Upper lobe of right lung (tissue), 1 donor: ENCODE measurements at regions not wholly inside any gene's neighbourhood (a gene's known extent, or its start where the extent isn't known, plus 50 kb on each side); places are given as distances from the start of the nearest gene placed in this dataset.

Experiments used
- ATAC-seq: fragments of 200-7000 bp; cut with Tn5 transposase; one replicate; pipeline ENCODE4 v1.9.1; 2020; ENCODE audit warnings: mild to moderate bottlenecking, moderate library complexity
- DNase-seq: peaks from one replicate; pipeline ENCODE4 v3.0.0-alpha.2; 2020
- H3K27ac ChIP-seq: fragments of 200-600 bp; one replicate; pipeline ENCODE4 v1.8.0; 2022
- H3K27me3 ChIP-seq: fragments of 200-600 bp; one replicate; pipeline ENCODE4 v1.8.0; 2022; ENCODE audit warnings: mild to moderate bottlenecking
- H3K36me3 ChIP-seq: fragments of 200-600 bp; one replicate; pipeline ENCODE4 v1.8.0; 2022
- H3K4me1 ChIP-seq: fragments of 200-600 bp; one replicate; pipeline ENCODE4 v1.8.0; 2022
- H3K4me3 ChIP-seq: fragments of 200-600 bp; one replicate; pipeline ENCODE4 v1.8.0; 2022; ENCODE audit warnings: mild to moderate bottlenecking
- H3K9me3 ChIP-seq: fragments of 200-600 bp; one replicate; pipeline ENCODE4 v1.8.0; 2022
- intact Hi-C: fragments of 100-400 bp; cut with DNase I; formaldehyde crosslinking; loops from one replicate; pipeline ENCODE4 v1.11.0; 2022
- TF ChIP-seq, protein P1 (sequence below): fragments of 200-600 bp; IDR thresholded peaks from one replicate; pipeline ENCODE4 v1.8.0; 2022; ENCODE audit warnings: antibody characterized with exemption
- donor health status: DM: no; HTN: yes; CAD: no; lungs with severe emphysema.

DNA sequence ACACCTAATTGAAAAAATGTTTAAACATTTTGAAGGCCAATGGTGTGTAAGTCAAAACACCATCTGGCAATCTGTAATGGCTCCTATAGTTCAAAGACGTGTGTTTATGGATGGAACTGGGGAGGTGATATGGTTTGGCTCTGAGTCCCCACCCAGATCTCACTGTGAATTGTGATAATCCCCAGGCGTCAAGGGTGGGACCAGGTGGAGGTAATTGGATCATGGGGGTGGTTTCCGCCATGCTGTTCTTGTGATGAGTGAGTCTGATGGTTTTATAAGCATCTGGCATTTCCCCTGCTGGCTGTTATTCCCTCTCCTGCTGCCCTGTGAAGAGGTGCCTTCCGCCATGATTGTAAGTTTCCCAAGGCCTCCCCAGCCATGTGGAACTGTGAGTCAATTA, 52.2 kb downstream of the ADRA2C start:
- intact Hi-C loops, result no loop called here
- no peaks in the 10 kb centered on the region for H3K27me3 ChIP-seq
- H3K36me3 ChIP-seq, result no peaks in the 10 kb centered on the region
- no peaks in the 10 kb centered on the region for H3K9me3 ChIP-seq
- no peak overlapping the region for H3K4me3 ChIP-seq
- H3K27ac ChIP-seq, result no peak overlapping the region
- no peak for DNase-seq
- ATAC-seq, result no peak
- H3K4me1 ChIP-seq, result no peaks in the 10 kb centered on the region
- TF ChIP-seq, protein P1, sequence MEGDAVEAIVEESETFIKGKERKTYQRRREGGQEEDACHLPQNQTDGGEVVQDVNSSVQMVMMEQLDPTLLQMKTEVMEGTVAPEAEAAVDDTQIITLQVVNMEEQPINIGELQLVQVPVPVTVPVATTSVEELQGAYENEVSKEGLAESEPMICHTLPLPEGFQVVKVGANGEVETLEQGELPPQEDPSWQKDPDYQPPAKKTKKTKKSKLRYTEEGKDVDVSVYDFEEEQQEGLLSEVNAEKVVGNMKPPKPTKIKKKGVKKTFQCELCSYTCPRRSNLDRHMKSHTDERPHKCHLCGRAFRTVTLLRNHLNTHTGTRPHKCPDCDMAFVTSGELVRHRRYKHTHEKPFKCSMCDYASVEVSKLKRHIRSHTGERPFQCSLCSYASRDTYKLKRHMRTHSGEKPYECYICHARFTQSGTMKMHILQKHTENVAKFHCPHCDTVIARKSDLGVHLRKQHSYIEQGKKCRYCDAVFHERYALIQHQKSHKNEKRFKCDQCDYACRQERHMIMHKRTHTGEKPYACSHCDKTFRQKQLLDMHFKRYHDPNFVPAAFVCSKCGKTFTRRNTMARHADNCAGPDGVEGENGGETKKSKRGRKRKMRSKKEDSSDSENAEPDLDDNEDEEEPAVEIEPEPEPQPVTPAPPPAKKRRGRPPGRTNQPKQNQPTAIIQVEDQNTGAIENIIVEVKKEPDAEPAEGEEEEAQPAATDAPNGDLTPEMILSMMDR, result no peak

DNA sequence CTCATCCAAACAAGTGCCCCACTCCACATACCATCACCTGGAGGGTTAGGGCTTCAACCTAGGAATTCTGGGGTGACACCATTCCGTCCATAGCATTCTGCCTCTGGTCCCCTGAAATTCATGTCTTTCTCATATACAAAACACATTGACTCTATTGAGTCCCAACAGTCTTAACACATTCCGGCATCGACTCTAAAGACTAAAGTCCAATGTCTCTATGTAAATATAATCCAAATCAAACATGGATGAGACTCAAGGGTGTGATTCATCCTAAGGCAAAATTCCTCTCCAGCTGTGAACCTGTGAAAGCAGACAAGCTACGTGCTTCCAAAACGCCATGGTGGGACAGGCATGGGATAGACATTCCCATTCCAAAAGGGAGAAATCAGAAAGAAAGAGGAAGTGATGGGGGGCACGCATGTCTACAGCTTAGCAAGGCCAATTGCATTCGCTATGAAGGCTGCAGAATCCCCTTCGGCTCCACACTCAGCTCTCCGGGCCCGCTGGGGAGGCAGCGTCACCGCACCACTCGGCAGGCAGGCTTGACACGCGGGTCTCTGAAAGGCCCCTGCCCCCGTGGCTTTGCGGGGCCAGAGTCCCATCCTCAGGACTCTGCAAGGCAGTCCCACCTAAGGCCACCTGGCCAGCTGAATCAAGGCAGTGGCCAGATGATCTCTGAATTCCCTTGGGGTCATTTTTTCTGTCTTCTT, 53.2 kb downstream of the ADRA2C start:
- no peak for DNase-seq
- no peaks in the 10 kb centered on the region for H3K36me3 ChIP-seq
- H3K27me3 ChIP-seq, result no peaks in the 10 kb centered on the region
- ATAC-seq, result no peak
- no peaks in the 10 kb centered on the region for H3K4me1 ChIP-seq
- intact Hi-C loops, result no loop called here
- H3K9me3 ChIP-seq, result no peaks in the 10 kb centered on the region
- TF ChIP-seq, protein P1, result no peak
- H3K4me3 ChIP-seq, result no peak overlapping the region
- H3K27ac ChIP-seq, result no peak overlapping the region

DNA sequence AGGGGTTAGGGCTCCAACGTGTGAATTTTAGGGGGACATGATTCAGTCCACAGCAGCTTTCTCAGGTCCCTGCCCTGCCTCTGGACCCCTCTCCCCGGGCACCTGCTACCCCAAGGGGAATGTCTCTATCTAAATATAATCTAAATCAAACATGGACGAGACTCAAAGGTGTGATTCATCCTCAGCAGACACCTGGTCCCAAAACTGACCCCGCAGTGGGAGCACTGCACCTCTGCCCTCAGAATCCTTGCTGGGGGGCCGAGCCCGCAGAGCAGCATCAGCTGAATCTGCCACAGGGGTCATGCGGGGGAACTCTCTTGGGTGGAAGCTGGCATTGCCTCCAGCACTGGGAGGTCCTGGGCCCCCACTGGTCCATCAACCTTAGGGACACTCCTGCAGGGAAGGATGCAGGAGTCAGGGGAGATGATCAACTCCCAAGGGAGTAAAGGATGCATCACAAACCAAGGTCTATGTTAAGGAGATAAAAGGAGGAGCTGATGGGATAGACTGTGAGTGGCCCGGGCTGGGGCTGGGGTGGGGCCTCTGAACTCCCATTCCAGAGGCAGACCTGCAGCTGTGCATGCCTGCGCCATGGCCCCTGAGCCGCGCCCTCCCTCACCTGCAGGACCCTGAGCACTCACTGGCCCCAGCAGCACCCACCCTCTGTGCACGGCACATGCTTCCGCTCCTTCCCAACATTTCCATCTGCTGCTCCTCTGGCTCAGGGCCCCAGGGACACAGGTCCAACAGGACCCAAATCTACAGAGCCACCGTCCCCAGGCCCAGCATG, 54.0 kb downstream of the ADRA2C start:
- no peak for ATAC-seq
- Histone ChIP-seq H3K27ac (no peak overlapping the region), H3K9me3 (no peaks in the 10 kb centered on the region), H3K36me3 (no peaks in the 10 kb centered on the region), H3K27me3 (no peaks in the 10 kb centered on the region), H3K4me3 (no peak overlapping the region), H3K4me1 (no peaks in the 10 kb centered on the region)
- TF ChIP-seq, protein P1, result no peak
- no peak for DNase-seq
- intact Hi-C loops, result no loop called here

GRCh38 chr4:3820806-3821579, 54.8 kb downstream of the ADRA2C start:
- Histone ChIP-seq H3K9me3 (no peaks in the 10 kb centered on the region), H3K36me3 (no peaks in the 10 kb centered on the region), H3K27me3 (no peaks in the 10 kb centered on the region), H3K4me1 (no peaks in the 10 kb centered on the region), H3K27ac (no peak overlapping the region), H3K4me3 (no peak overlapping the region)
- no peak for DNase-seq
- TF ChIP-seq, protein P1, result no peak
- no peak for ATAC-seq
- intact Hi-C loops, result no loop called here

GRCh38 chr4:3821580-3822229, 55.5 kb downstream of the ADRA2C start:
- intact Hi-C loops, result no loop called here
- ATAC-seq, result peak; percentile 24

More at GRCh38 chr4:3821580-3822229, 55.5 kb downstream of the ADRA2C start:
- DNase-seq, result no peak
- no peak overlapping the region for H3K4me3 ChIP-seq
- no peaks in the 10 kb centered on the region for H3K36me3 ChIP-seq
- no peaks in the 10 kb centered on the region for H3K27me3 ChIP-seq
- no peaks in the 10 kb centered on the region for H3K9me3 ChIP-seq
- TF ChIP-seq, protein P1, result no peak
- no peaks in the 10 kb centered on the region for H3K4me1 ChIP-seq
- no peak overlapping the region for H3K27ac ChIP-seq
